GM12878 (cell line): ENCODE measurements at regions not wholly inside any gene's neighbourhood (a gene's known extent, or its start where the extent isn't known, plus 50 kb on each side); places are given as distances from the start of the nearest gene placed in this dataset.

ENCODE experiments used
- FOXK2 ChIP-seq: fragments of 450-650 bp; IDR thresholded peaks from 2 replicates; pipeline ENCODE4 v1.6.1; 2017; ENCODE audit warnings: mild to moderate bottlenecking, moderate library complexity
- JUND ChIP-seq: IDR thresholded peaks from 2 replicates; pipeline ENCODE4 v1.6.1; 2012; ENCODE audit warnings: low read depth, mild to moderate bottlenecking, low read length, improper control_type of control experiment, moderate library complexity
- NBN ChIP-seq: fragments of 450-650 bp; IDR thresholded peaks from 2 replicates; pipeline ENCODE4 v1.6.1; 2016
- POLR2A ChIP-seq: IDR thresholded peaks from 2 replicates; pipeline ENCODE4 v1.6.1; 2011; ENCODE audit warnings: low read depth, mild to moderate bottlenecking, low read length
- ZNF24 ChIP-seq: fragments of 450-650 bp; IDR thresholded peaks from 2 replicates; pipeline ENCODE4 v1.6.1; 2017; ENCODE audit warnings: antibody characterized with exemption, mild to moderate bottlenecking
- TF ChIP-seq, protein P1 (sequence below), 3 experiments: IDR thresholded peaks in 2 of 3; conservative IDR thresholded peaks in 1 of 3; 2 replicates each; pipeline ENCODE4 v1.5.1; 2011; ENCODE audit warnings: low read depth in 3 of 3, low read length in 3 of 3, mild to moderate bottlenecking in 3 of 3, control low read depth in 2 of 3, moderate library complexity in 2 of 3, inconsistent platforms in 1 of 3, mixed read lengths in 1 of 3; ENCODE audit not compliant: control insufficient read depth in 2 of 3, insufficient read depth in 1 of 3; ENCODE audit errors: extremely low read depth in 1 of 3

DNA sequence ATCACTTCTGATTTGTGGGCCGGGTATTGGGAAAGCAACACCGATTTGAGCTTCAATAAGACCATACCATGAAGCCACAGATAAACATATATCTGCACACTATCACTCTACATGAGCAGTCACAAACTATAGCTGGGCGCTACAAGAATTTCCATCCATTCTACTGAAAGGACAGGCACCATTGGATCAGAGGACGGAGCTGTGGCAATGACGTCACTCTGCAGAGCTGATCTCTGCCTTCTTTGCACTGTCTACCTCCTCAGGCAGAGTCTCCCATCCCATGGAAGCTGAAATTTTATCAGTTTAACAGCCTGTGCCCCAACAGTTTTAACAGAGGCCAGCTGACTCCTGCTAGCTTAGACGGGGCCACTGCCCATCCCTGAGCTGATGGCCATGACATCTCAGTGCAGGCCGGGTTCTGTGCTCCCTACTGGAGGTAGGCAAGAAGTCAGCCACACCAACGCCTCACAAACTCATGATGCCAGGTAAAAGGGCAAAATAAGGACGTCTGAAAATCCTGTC is 389.6 kb upstream of the SALL3 start:
- no peak for TF ChIP-seq ZNF24
- TF ChIP-seq, protein P1, sequence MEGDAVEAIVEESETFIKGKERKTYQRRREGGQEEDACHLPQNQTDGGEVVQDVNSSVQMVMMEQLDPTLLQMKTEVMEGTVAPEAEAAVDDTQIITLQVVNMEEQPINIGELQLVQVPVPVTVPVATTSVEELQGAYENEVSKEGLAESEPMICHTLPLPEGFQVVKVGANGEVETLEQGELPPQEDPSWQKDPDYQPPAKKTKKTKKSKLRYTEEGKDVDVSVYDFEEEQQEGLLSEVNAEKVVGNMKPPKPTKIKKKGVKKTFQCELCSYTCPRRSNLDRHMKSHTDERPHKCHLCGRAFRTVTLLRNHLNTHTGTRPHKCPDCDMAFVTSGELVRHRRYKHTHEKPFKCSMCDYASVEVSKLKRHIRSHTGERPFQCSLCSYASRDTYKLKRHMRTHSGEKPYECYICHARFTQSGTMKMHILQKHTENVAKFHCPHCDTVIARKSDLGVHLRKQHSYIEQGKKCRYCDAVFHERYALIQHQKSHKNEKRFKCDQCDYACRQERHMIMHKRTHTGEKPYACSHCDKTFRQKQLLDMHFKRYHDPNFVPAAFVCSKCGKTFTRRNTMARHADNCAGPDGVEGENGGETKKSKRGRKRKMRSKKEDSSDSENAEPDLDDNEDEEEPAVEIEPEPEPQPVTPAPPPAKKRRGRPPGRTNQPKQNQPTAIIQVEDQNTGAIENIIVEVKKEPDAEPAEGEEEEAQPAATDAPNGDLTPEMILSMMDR (IDR thresholded peaks at IDR 0.05 in 2 of 3, conservative IDR thresholded peaks at IDR 0.05 in 1 of 3; ENCODE audit: control insufficient read depth in 2 of 3, extremely low read depth in 1 of 3, insufficient read depth in 1 of 3, low read depth in 3 of 3, low read length in 3 of 3) = no peak
- no peak for TF ChIP-seq NBN
- TF ChIP-seq FOXK2 = no peak
- no peak for TF ChIP-seq POLR2A
- no peak for TF ChIP-seq JUND
